Stimulated activated CD8-positive, alpha-beta memory T cell treated with anti-CD3 and anti-CD28 coated beads, Interleukin-4, amount 100 ng/mL, for 4 hours (primary cell): ENCODE measurements at regions not wholly inside any gene's neighbourhood (a gene's known extent, or its start where the extent isn't known, plus 50 kb on each side); places are given as distances from the start of the nearest gene placed in this dataset.

Experiments used
- DNase-seq, 2 donors: peaks; one replicate each; pipeline ENCODE4 v3.0.0-alpha.2; 2020; ENCODE audit warnings: low read depth in 2 of 2, low spot score in 1 of 2

- DNase-seq: no peak
Measured at GRCh38 chr10:2982146-2982545, 85.2 kb upstream of the PFKP start.

- DNase-seq: no peak
Measured at GRCh38 chr10:2981361-2981801, 86.0 kb upstream of the PFKP start.

- DNase-seq: no peak
Measured at GRCh38 chr10:2980791-2981360, 86.5 kb upstream of the PFKP start.

- no peak for DNase-seq
Measured at GRCh38 chr10:2980116-2980515, 87.2 kb upstream of the PFKP start.

- no peak for DNase-seq
Measured at GRCh38 chr10:2979306-2979705, 88.0 kb upstream of the PFKP start.

GRCh38 chr10:2978574-2979273, 88.6 kb upstream of the PFKP start:
- DNase-seq: no peak

GRCh38 chr10:2978111-2978510, 89.2 kb upstream of the PFKP start:
- no peak for DNase-seq

- DNase-seq: no peak
Measured at GRCh38 chr10:2974503-2975207, 92.7 kb upstream of the PFKP start.

GRCh38 chr10:2974083-2974482, 93.3 kb upstream of the PFKP start:
- DNase-seq: no peak

GRCh38 chr10:2972810-2973209, 94.5 kb upstream of the PFKP start:
- DNase-seq: no peak

- DNase-seq: no peak
Measured at GRCh38 chr10:2972216-2972615, 95.1 kb upstream of the PFKP start.

- DNase-seq: no peak
Measured at GRCh38 chr10:2970190-2970823, 97.0 kb upstream of the PFKP start.

GRCh38 chr10:2968401-2969058, 98.8 kb upstream of the PFKP start:
- DNase-seq: no peak

- no peak for DNase-seq
Measured at GRCh38 chr10:2966134-2966533, 101.2 kb upstream of the PFKP start.

- DNase-seq: no peak
Measured at GRCh38 chr10:2964632-2965296, 102.6 kb upstream of the PFKP start.

- no peak for DNase-seq
Measured at GRCh38 chr10:2963889-2964631, 103.3 kb upstream of the PFKP start.

GRCh38 chr10:2962194-2962593, 105.2 kb upstream of the PFKP start:
- DNase-seq: no peak

- no peak for DNase-seq
Measured at GRCh38 chr10:2958659-2959058, 108.7 kb upstream of the PFKP start.

- no peak for DNase-seq
Measured at GRCh38 chr10:2957785-2958184, 109.6 kb upstream of the PFKP start.

- DNase-seq: no peak
Measured at GRCh38 chr10:2955064-2955463, 112.3 kb upstream of the PFKP start.
